ENCODE measurements at regions not wholly inside any gene's neighbourhood (a gene's known extent, or its start where the extent isn't known, plus 50 kb on each side); places are given as distances from the start of the nearest gene placed in this dataset.
"Not testable (repeated sequence)": the region's sequence is repeated elsewhere in the genome, so short reads cannot be mapped to it uniquely, and the experiment has no call there.

DNA sequence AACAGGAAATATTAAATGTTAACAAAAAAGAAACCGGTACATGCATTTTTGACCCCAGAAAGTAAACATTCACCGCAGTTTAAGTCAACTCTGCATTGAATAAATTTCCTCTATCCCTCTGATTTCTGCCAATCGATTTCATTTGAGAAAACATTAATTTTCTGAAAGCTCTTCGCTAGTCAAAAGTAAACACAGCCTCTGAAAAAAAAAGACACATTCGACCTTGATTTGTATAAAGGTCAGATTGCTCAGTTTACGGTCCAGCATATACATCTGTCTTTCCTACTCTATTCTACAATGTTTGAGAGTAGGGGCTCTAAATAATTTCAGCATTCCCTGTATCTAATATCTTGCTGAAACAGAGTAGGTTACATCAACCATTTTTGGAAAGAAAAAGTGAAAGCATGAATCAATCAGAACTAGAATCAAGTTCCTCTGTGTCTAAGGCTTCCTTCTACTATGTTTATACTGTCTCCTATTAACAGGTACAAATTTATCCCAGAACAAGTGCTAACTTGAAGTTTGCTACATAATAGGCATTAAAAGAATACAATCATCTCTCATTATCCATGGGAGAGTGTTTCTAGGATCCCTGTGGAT is 243.8 kb downstream of the UBE2NL start:
- DNase-seq (ENCODE audit: low read depth in 1 of 2, low spot score in 1 of 2); H3K4me3 ChIP-seq; H3K27ac ChIP-seq; H3K36me3 ChIP-seq; H3K9me3 ChIP-seq (ENCODE audit: low read depth); H3K4me1 ChIP-seq (ENCODE audit: low read depth); H3K27me3 ChIP-seq: not testable (repeated sequence)

GRCh38 chrX:144129511-144129910 is 245.6 kb downstream of the UBE2NL start:
- H3K27ac ChIP-seq; H3K4me3 ChIP-seq; H3K36me3 ChIP-seq; DNase-seq (ENCODE audit: low read depth in 1 of 2, low spot score in 1 of 2); H3K27me3 ChIP-seq; H3K9me3 ChIP-seq (ENCODE audit: low read depth); H3K4me1 ChIP-seq (ENCODE audit: low read depth): not testable (repeated sequence)

DNA sequence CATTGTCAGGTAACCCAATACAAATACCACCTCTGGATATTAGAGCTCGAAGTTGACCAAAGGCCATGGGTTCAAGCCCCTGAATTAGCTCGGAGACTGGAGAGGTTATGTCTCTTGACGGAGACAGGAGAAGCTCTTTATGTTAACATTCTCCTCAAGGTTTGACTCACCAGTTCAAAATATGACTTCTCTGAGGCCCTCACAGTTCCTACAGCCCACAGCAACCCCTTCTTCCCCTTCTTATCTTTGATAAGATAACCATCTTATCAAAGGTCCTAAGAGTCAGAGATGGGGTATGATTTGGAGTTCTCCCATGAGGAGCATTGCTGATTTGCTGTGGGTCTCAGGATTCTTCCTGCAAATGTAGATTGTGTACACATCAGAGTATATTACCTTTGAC is 246.6 kb downstream of the UBE2NL start:
- not testable (repeated sequence) for DNase-seq (ENCODE audit: low read depth in 1 of 2, low spot score in 1 of 2); H3K4me3 ChIP-seq; H3K36me3 ChIP-seq; H3K4me1 ChIP-seq (ENCODE audit: low read depth); H3K27me3 ChIP-seq; H3K9me3 ChIP-seq (ENCODE audit: low read depth); H3K27ac ChIP-seq

- DNase-seq (ENCODE audit: low read depth in 1 of 2, low spot score in 1 of 2); H3K4me3 ChIP-seq; H3K9me3 ChIP-seq (ENCODE audit: low read depth); H3K27me3 ChIP-seq; H3K27ac ChIP-seq; H3K4me1 ChIP-seq (ENCODE audit: low read depth); H3K36me3 ChIP-seq: not testable (repeated sequence)
Observed at GRCh38 chrX:144131080-144131479, 247.2 kb downstream of the UBE2NL start.

- not testable (repeated sequence) for H3K27ac ChIP-seq; H3K36me3 ChIP-seq; H3K9me3 ChIP-seq (ENCODE audit: low read depth); H3K4me1 ChIP-seq (ENCODE audit: low read depth); H3K27me3 ChIP-seq; H3K4me3 ChIP-seq
- DNase-seq (ENCODE audit: low read depth in 1 of 2, low spot score in 1 of 2), result peak in 1 of 2 donors; percentile 0
Observed at GRCh38 chrX:144134448-144135119, 250.7 kb downstream of the UBE2NL start.

DNA sequence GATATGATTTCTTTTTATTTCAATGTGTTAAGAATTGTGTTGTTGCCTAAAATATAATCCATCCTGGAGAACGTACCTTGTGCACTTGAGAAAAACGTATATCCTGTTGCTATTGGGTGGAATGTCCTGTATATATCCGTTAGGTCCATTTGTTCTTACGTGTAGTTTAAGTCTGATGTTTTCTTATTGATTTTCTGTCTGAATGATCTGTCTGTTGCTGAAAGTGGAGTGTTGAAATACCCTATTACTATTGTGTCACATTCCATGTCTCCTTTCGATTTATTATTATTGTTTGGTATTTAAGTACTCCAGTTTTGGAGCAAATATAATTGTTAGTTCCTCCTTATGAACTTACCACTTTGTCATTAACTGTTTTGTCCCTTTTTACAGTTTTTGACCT is 270.6 kb downstream of the UBE2NL start:
- H3K4me3 ChIP-seq; H3K9me3 ChIP-seq (ENCODE audit: low read depth); H3K27me3 ChIP-seq; H3K36me3 ChIP-seq; H3K27ac ChIP-seq; H3K4me1 ChIP-seq (ENCODE audit: low read depth); DNase-seq (ENCODE audit: low read depth in 1 of 2, low spot score in 1 of 2): not testable (repeated sequence)

DNA sequence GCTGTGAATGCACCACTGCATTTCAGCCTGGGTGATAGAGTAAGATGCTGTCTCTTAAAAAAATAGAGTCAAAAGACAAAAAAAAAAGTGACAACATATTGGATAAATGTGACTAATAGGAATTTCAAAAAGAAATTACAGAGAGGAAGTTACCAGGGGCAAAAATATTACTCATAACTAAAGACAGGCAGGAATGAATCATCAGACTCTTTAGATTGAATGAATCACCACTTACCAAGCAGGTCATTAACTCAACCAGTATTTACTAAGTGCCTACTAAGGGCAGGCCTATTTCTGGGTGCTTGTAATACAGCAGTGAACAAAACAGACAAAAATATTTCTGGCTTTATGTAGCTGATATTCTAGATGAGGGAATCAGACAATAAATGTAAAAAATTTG is 301.3 kb downstream of the UBE2NL start:
- not testable (repeated sequence) for DNase-seq (ENCODE audit: low read depth in 1 of 2, low spot score in 1 of 2); H3K27me3 ChIP-seq; H3K27ac ChIP-seq; H3K36me3 ChIP-seq; H3K4me3 ChIP-seq; H3K9me3 ChIP-seq (ENCODE audit: low read depth); H3K4me1 ChIP-seq (ENCODE audit: low read depth)

- H3K27ac ChIP-seq; H3K27me3 ChIP-seq; H3K36me3 ChIP-seq; DNase-seq (ENCODE audit: low read depth in 1 of 2, low spot score in 1 of 2); H3K9me3 ChIP-seq (ENCODE audit: low read depth); H3K4me3 ChIP-seq; H3K4me1 ChIP-seq (ENCODE audit: low read depth): not testable (repeated sequence)
Observed at GRCh38 chrX:144188489-144188888, 304.6 kb downstream of the UBE2NL start.

DNA sequence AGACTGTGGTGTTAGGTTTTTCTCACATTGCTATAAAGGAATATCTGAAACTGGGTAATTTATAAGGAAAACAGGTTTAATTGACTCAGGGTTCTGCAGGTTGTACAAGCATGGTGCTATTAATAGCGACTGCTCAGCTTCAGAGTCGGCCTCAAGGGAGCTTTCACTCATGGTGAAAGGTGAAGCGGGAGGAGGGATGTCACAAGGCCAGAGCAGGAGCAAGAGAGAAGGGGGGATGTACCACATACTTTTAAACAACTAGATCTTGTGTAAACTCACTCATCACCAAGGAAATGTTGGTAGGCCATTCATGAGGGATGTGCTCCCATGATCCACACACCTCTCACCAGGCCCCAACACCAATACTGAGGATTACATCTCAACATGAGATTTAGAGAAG is 313.2 kb downstream of the UBE2NL start:
- H3K36me3 ChIP-seq; H3K27me3 ChIP-seq; H3K4me3 ChIP-seq; H3K27ac ChIP-seq; H3K4me1 ChIP-seq (ENCODE audit: low read depth); H3K9me3 ChIP-seq (ENCODE audit: low read depth); DNase-seq (ENCODE audit: low read depth in 1 of 2, low spot score in 1 of 2): not testable (repeated sequence)

GRCh38 chrX:144202726-144203125 is 318.9 kb downstream of the UBE2NL start:
- not testable (repeated sequence) for H3K36me3 ChIP-seq; H3K27ac ChIP-seq; DNase-seq (ENCODE audit: low read depth in 1 of 2, low spot score in 1 of 2); H3K9me3 ChIP-seq (ENCODE audit: low read depth); H3K4me1 ChIP-seq (ENCODE audit: low read depth); H3K27me3 ChIP-seq; H3K4me3 ChIP-seq

DNA sequence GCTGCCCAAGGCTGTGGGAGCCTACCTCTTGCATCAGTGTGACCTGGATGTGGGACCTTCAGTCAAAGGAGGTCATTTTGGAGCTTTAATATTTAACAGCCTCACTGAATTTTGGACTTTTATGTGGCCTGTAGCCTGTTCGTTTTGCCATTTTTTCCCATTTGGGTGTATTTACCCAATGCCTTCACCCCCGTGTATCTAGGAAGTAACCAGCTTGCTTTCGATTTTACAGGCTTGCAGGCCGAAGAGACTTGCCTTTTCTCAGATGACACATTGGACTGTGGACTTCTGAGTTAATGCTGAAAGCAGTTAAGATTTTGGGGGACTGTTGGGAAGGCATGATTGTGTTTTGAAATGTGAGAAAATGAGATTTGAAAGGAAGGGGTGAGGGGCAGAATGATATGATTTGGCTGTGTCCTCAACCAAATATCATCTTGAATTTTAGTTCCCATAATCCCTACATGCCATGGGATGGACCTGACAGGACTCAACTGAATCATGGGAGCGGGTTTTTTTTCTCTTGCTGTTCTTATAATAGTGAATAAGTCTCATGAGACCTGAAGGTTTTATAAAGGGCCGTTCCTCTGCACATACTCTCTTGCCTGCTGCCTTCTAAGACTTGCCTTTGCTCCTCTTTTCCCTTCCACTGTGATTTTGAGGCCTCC is 324.6 kb downstream of the UBE2NL start:
- H3K9me3 ChIP-seq (ENCODE audit: low read depth); H3K27ac ChIP-seq; H3K4me1 ChIP-seq (ENCODE audit: low read depth); H3K36me3 ChIP-seq; DNase-seq (ENCODE audit: low read depth in 1 of 2, low spot score in 1 of 2); H3K4me3 ChIP-seq; H3K27me3 ChIP-seq: not testable (repeated sequence)

Measured in cardiac muscle cell (in vitro differentiated cells and primary cell).